Activated CD8-positive, alpha-beta memory T cell treated with anti-CD3 and anti-CD28 coated beads for 1 hour (primary cell): ENCODE measurements at regions not wholly inside any gene's neighbourhood (a gene's known extent, or its start where the extent isn't known, plus 50 kb on each side); places are given as distances from the start of the nearest gene placed in this dataset.
A peak's percentile ranks its signal among the peaks of the same experiment; 100 is the strongest.
"Not testable (repeated sequence)": the region's sequence is repeated elsewhere in the genome, so short reads cannot be mapped to it uniquely, and the experiment has no call there.

Source experiments
- DNase-seq, 2 donors: peaks; one replicate each; pipeline ENCODE4 v3.0.0-alpha.2; 2020; ENCODE audit warnings: low read depth in 1 of 2; ENCODE audit errors: extremely low read depth in 1 of 2

- not testable (repeated sequence) for DNase-seq
Measured at GRCh38 chr7:131158244-131158636, 169.4 kb upstream of the MKLN1 start.

- no peak for DNase-seq
Measured at GRCh38 chr7:131159961-131160361, 167.7 kb upstream of the MKLN1 start.

DNA sequence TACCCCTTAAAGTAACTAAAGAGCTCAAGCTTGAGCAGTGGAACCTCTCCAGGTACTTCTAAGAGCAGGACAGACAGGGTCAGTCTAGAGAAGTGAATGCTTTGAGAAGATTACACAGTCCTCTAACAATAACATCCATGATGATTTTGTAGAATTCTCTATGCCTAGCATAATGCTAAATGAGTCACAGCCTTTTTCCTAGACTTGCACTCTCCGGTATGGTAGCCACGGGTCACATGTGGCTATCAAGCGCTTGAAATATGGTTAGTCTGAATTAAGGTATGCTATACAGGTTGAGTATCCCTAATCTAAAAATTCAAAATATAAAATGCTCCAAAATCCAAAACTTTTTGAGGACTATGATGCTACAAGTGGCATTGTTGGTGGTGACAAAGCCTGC is 166.6 kb upstream of the MKLN1 start:
- DNase-seq, result no peak

GRCh38 chr7:131164025-131164925 is 163.4 kb upstream of the MKLN1 start:
- no peak for DNase-seq

DNA sequence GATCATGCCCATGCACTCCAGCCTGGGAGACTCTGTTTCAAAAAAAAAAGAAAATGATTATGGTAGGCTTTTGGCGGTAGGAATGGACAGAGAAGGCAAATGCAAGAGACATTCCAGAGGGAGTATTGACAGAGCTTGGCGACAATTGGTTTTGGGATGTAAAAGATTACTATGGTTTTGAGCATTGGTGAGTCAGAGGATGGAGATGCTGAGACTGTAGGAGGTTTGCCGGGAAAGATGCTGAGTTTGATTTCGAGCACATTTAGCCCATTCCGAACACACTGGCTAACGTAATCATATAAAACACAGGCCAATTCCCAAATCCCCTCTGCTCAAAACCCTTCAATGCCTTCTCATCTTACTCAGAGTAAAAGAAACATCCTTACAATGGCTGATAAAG is 161.6 kb upstream of the MKLN1 start:
- no peak for DNase-seq

GRCh38 chr7:131170440-131171271 is 157.0 kb upstream of the MKLN1 start:
- DNase-seq, result no peak

GRCh38 chr7:131173145-131173890 is 154.4 kb upstream of the MKLN1 start:
- DNase-seq, result no peak

DNA sequence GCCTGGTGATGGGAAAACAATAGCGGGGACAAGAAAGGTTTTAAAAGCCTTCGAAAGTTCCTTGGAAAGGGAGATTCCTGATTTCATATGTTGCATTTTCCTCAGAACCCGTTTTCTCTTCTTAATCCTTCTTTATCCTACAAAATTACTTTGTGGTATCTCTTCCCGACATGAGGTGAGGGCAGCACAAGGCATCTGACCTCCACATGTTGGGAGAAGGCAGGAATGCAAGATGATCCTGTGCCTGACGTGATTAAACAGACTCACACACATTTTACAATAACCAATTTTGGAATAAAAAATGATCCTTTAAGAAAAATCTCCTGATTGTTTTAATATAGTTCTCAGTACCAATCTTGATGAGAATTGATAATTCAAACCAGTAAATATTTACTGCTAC is 153.3 kb upstream of the MKLN1 start:
- DNase-seq, result no peak

DNA sequence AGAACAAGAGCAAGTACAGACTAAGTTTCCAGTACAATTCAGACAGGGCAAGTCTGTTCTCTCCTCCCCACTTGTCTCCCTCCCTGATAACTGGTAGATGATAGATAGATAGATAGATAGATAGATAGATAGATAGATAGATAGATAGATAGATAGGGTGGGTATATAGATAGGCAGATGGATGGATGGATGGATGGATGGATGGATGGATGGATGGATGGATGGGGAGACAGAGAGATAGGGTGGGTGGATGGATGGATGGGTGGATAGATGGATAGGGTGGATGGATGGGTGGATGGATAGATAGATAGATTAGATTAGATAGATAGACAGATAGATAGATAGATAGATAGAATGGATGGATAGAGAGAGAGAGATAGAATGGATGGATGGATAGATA is 152.8 kb upstream of the MKLN1 start:
- no peak for DNase-seq

DNA sequence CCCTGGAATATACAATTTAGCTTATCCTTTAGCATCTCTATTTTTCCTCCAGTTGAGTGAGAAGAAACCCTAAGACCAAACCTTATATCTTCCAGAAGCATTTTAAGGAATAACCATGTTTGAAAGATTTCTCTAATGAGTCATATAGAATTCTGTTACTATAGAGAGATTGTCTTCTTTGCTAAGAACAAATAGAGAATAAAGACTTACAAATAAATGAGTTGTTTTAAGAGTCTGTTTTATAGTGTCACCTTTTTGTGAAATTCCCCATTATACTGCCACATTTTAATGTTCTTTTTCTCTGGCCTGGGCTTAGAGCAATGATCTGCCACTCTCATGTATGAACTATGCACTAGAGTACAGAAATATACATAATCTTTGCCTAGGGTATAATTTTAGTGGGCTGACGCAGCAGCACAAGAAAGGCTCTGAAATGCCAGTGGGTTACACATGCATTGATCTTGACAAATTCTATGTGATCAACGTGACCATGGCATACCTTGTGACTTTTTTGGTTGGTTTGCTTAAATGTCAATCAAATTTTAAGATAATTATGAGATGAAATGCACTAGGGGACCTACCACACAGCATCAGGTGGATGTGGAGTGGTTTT is 145.1 kb upstream of the MKLN1 start:
- no peak for DNase-seq

DNA sequence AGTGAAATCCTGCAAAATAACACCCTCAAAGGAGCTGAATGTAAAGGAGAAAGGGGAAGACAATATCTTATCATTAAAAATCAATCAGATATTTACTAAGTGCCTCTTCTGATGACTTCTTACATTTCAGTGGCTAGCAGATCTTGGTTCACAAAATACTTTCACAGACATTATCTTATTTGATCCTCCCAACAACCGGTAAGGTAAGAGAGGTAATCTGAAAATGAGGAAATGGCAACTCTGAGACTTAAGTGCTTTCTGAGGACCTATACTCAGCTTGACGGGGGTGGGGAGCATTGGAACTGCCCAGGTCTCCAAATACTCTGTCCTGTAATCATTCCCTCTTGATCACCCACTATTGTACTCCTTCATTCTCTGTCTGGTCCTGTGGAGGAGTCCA is 144.6 kb upstream of the MKLN1 start:
- DNase-seq, result no peak

- peak in 1 of 2 donors; percentile 3 for DNase-seq
Measured at GRCh38 chr7:131183611-131184119, 144.0 kb upstream of the MKLN1 start.

DNA sequence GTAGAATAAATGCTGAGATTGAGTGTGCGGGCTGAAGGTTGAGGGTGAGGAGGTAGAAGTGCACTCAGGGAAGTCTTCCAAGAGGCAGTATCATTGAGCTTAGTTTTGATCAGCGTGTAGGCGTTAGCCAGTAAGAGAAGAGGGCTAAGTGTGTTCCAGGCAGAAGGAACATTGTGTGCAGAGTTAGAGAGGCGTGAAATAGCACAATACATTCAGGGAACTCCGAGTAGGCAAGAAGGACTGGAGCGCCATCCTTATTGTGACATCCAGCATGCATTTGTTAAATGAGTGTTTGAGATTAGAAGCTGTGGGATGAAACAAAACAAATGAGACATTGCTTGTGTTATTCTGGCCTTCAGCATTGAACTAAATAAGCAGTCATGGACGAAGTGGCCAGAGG is 140.9 kb upstream of the MKLN1 start:
- DNase-seq, result no peak

GRCh38 chr7:131188367-131189339 is 139.0 kb upstream of the MKLN1 start:
- DNase-seq, result peak; percentile 17 to 19

DNA sequence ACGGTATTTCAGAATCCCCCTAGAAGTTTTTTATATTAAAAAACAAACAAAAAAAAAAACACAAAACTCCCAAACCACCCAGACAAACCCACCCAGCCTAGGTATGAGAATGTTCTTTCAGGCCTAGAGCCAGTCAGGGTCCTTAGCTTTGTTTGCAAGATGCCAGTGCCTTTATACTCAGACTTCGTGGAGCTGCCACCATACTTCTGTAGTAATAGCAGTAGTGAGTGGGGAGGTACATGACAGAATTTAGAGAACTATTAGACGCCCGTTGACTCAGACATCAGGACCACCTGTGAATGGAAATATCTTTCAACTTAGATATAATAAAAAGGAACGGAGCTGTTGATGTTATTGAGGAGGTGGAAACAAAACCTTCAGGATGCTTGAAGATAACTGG is 138.2 kb upstream of the MKLN1 start:
- DNase-seq, result no peak

DNA sequence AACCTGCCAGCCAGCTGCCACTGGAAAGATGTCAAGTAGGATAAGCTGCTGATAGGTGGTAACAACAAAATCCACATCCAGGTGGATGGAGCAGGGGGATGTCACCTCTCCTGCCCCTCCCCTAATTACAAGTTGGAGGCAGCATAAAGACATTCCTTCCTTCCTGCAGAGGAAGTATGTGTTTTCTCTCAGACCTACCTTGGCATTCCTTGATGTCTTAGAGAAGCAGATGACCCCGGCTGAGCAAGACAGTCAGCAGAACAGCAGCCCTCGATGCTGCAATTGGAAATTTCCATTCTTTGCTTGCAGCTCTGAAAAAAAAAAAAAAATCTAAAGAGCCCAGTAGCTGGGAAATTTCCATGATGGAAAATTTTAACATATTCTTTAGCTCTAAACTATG is 137.5 kb upstream of the MKLN1 start:
- DNase-seq, result no peak

DNA sequence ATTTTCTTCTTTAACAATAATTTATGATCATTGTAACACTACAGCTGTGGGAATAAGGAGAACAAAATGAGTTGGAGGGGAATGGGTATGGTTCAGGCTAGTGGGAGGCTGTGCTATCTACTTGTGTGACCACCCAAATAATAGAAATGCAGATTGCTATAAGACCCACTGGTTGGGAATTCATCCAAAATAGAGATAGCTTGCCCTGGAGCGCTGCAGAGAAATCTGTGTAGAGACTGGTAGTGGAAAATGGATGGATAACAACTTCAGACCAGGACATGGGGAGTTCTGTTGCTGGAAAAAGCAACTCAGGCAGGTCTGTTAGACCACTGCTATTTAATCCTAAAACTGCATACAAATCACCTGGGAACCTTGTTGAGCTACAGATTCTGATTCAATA is 137.1 kb upstream of the MKLN1 start:
- DNase-seq, result no peak

GRCh38 chr7:131194070-131194865 is 133.4 kb upstream of the MKLN1 start:
- DNase-seq, result no peak

GRCh38 chr7:131196803-131197202 is 130.9 kb upstream of the MKLN1 start:
- no peak for DNase-seq
